NCI-H2171 (cell line): ENCODE measurements at regions not wholly inside any gene's neighbourhood (a gene's known extent, or its start where the extent isn't known, plus 50 kb on each side); places are given as distances from the start of the nearest gene placed in this dataset.
"Not testable (repeated sequence)": the region's sequence is repeated elsewhere in the genome, so short reads cannot be mapped to it uniquely, and the experiment has no call there.

ENCODE experiments used
- DNase-seq: peaks from one replicate; lab custom pipeline; 2025; lab: John Stamatoyannopoulos, UW

- DNase-seq, result no peak
Measured at GRCh38 chr4:65265526-65265925, 404.8 kb downstream of the EPHA5 start.

GRCh38 chr4:65259296-65259695 is 411.0 kb downstream of the EPHA5 start:
- DNase-seq, result no peak

- DNase-seq, result no peak
Measured at GRCh38 chr4:65250916-65251315, 419.4 kb downstream of the EPHA5 start.

- DNase-seq, result no peak
Measured at GRCh38 chr4:65249111-65249510, 421.2 kb downstream of the EPHA5 start.

GRCh38 chr4:65242156-65242846 is 428.0 kb downstream of the EPHA5 start:
- DNase-seq, result no peak

GRCh38 chr4:65241257-65241997 is 428.9 kb downstream of the EPHA5 start:
- DNase-seq, result no peak

- DNase-seq, result no peak
Measured at GRCh38 chr4:65234061-65234460, 436.2 kb downstream of the EPHA5 start.

GRCh38 chr4:65227628-65228027 is 442.7 kb downstream of the EPHA5 start:
- no peak for DNase-seq

GRCh38 chr4:65223601-65224000 is 446.7 kb downstream of the EPHA5 start:
- no peak for DNase-seq

- DNase-seq, result not testable (repeated sequence)
Measured at GRCh38 chr4:65223074-65223473, 447.2 kb downstream of the EPHA5 start.

GRCh38 chr4:65217179-65217578 is 453.1 kb downstream of the EPHA5 start:
- no peak for DNase-seq

GRCh38 chr4:65202853-65203236 is 467.4 kb downstream of the EPHA5 start:
- DNase-seq, result no peak

GRCh38 chr4:65202165-65202852 is 468.0 kb downstream of the EPHA5 start:
- no peak for DNase-seq

GRCh38 chr4:65195666-65196065 is 474.6 kb downstream of the EPHA5 start:
- no peak for DNase-seq

GRCh38 chr4:65195002-65195401 is 475.3 kb downstream of the EPHA5 start:
- no peak for DNase-seq

- DNase-seq, result no peak
Measured at GRCh38 chr4:65193985-65194384, 476.3 kb downstream of the EPHA5 start.

- no peak for DNase-seq
Measured at GRCh38 chr4:65190780-65191179, 479.5 kb downstream of the EPHA5 start.

GRCh38 chr4:65175585-65175984 is 494.7 kb downstream of the EPHA5 start:
- DNase-seq, result no peak

GRCh38 chr4:65170768-65171514 is 499.3 kb downstream of the EPHA5 start:
- no peak for DNase-seq

GRCh38 chr4:65167719-65168118 is 502.6 kb downstream of the EPHA5 start:
- DNase-seq, result no peak

- DNase-seq, result no peak
Measured at GRCh38 chr4:65152205-65152604, 518.1 kb downstream of the EPHA5 start.

GRCh38 chr4:65139998-65140397 is 530.3 kb downstream of the EPHA5 start:
- DNase-seq, result no peak
